Neural progenitor cell (in vitro differentiated cells): ENCODE measurements at regions not wholly inside any gene's neighbourhood (a gene's known extent, or its start where the extent isn't known, plus 50 kb on each side); places are given as distances from the start of the nearest gene placed in this dataset.
"Not testable (repeated sequence)": the region's sequence is repeated elsewhere in the genome, so short reads cannot be mapped to it uniquely, and the experiment has no call there.

Experiments
- DNase-seq: peaks from one replicate; pipeline ENCODE4 v3.0.0-alpha.2; 2016; ENCODE audit warnings: low spot score
- H2AFZ ChIP-seq: fragments of 200-600 bp; sonication (generic); replicated peaks from 2 replicates; pipeline ENCODE4 v1.6.1; 2016; ENCODE audit warnings: antibody characterized with exemption
- H3F3A ChIP-seq: fragments of 200-600 bp; sonication (generic); 2 replicates; pipeline ENCODE4 v1.6.1; 2016; ENCODE audit warnings: antibody characterized with exemption, low read depth
- H3K27ac ChIP-seq: fragments of 200-600 bp; sonication (generic); 2 replicates; pipeline ENCODE4 v1.5.1; 2016; ENCODE audit warnings: mild to moderate bottlenecking
- H3K27me3 ChIP-seq: fragments of 200-600 bp; sonication (generic); 2 replicates; pipeline ENCODE4 v1.6.1; 2016; ENCODE audit warnings: mild to moderate bottlenecking, moderate library complexity
- H3K36me3 ChIP-seq: fragments of 200-600 bp; sonication (generic); 2 replicates; pipeline ENCODE4 v1.5.1; 2016
- H3K4me1 ChIP-seq: fragments of 200-600 bp; sonication (generic); 2 replicates; pipeline ENCODE4 v1.6.1; 2016; ENCODE audit warnings: mixed run types
- H3K4me2 ChIP-seq: fragments of 200-600 bp; sonication (generic); 2 replicates; pipeline ENCODE4 v1.6.1; 2016
- H3K4me3 ChIP-seq: fragments of 200-600 bp; sonication (generic); 2 replicates; pipeline ENCODE4 v1.5.1; 2016
- H3K79me2 ChIP-seq: fragments of 200-600 bp; sonication (generic); 2 replicates; pipeline ENCODE4 v1.6.1; 2016; ENCODE audit warnings: low read depth
- H3K9ac ChIP-seq: fragments of 200-600 bp; sonication (generic); 2 replicates; pipeline ENCODE4 v1.6.1; 2016
- H3K9me3 ChIP-seq: fragments of 200-600 bp; sonication (generic); 2 replicates; pipeline ENCODE4 v1.5.1; 2016; ENCODE audit warnings: low read depth
- H4K20me1 ChIP-seq: fragments of 200-600 bp; sonication (generic); 2 replicates; pipeline ENCODE4 v1.6.1; 2016; ENCODE audit warnings: low read depth
- H3K27ac Mint-ChIP-seq: 3 replicates; pipeline ENCODE4 v1.8.0; 2021; ENCODE audit warnings: mixed read lengths
- H3K27me3 Mint-ChIP-seq: 2 replicates; pipeline ENCODE4 v1.8.0; 2022; ENCODE audit warnings: low read depth, mild to moderate bottlenecking, inconsistent platforms, moderate library complexity, mixed read lengths; ENCODE audit not compliant: insufficient read depth
- H3K36me3 Mint-ChIP-seq: 3 replicates; pipeline ENCODE4 v1.8.0; 2021; ENCODE audit warnings: mixed read lengths
- H3K4me1 Mint-ChIP-seq: 3 replicates; pipeline ENCODE4 v1.8.0; 2021; ENCODE audit warnings: mixed read lengths
- H3K4me3 Mint-ChIP-seq: 3 replicates; pipeline ENCODE4 v1.8.0; 2021; ENCODE audit warnings: mild to moderate bottlenecking, moderate library complexity, mixed read lengths
- H3K9me3 Mint-ChIP-seq: 3 replicates; pipeline ENCODE4 v1.8.0; 2020; ENCODE audit warnings: mixed read lengths
- CTCF ChIP-seq: fragments of 200-600 bp; sonication (generic); IDR thresholded peaks from 2 replicates; pipeline ENCODE4 v1.5.1; 2017; ENCODE audit warnings: antibody characterized with exemption, mild to moderate bottlenecking
- EZH2 ChIP-seq: fragments of 200-600 bp; sonication (generic); IDR thresholded peaks from 2 replicates; pipeline ENCODE4 v1.6.1; 2017; ENCODE audit warnings: antibody characterized with exemption, mild to moderate bottlenecking, moderate library complexity
- EZH2phosphoT487 ChIP-seq: fragments of 200-600 bp; sonication (generic); IDR thresholded peaks from 2 replicates; pipeline ENCODE4 v1.6.1; 2017; ENCODE audit warnings: antibody characterized with exemption

GRCh38 chr13:59439776-59440428 lies 723.8 kb downstream of the DIAPH3 start:
- Histone ChIP-seq H2AFZ (no peak overlapping the region), H3K4me3 (no peak overlapping the region), H3K4me1 (no peaks in the 10 kb centered on the region), H3K27ac (no peak overlapping the region), H3K79me2 (no peaks in the 10 kb centered on the region), H4K20me1 (no peaks in the 10 kb centered on the region), H3K9me3 (no peaks in the 10 kb centered on the region), H3K4me2 (no peak overlapping the region), H3K9ac (no peak overlapping the region), H3F3A (no peaks in the 10 kb centered on the region), H3K36me3 (no peaks in the 10 kb centered on the region), H3K27me3 (no peaks in the 10 kb centered on the region)
- Mint-ChIP-seq H3K36me3 (no peaks in the 10 kb centered on the region), H3K27me3 (peaks cover 4% of the 10 kb centered on the region), H3K27ac (no peak overlapping the region), H3K9me3 (peaks cover 7% of the 10 kb centered on the region), H3K4me1 (peaks cover 6% of the 10 kb centered on the region), H3K4me3 (no peak overlapping the region)
- no peak for DNase-seq
- TF ChIP-seq EZH2phosphoT487 (no peak), CTCF (no peak), EZH2 (no peak)

- H3K9ac ChIP-seq, H3K79me2 ChIP-seq, H3K36me3 Mint-ChIP-seq, H3K36me3 ChIP-seq, H4K20me1 ChIP-seq, H3K27ac Mint-ChIP-seq, DNase-seq, H3K4me3 ChIP-seq, H3K27me3 Mint-ChIP-seq, H3K9me3 ChIP-seq, H2AFZ ChIP-seq, H3K4me1 Mint-ChIP-seq, H3K27me3 ChIP-seq, H3K4me1 ChIP-seq, H3K4me2 ChIP-seq, H3K27ac ChIP-seq, H3K4me3 Mint-ChIP-seq, H3F3A ChIP-seq, H3K9me3 Mint-ChIP-seq: not testable (repeated sequence)
Measured at GRCh38 chr13:59441068-59441467, 722.7 kb downstream of the DIAPH3 start.

GRCh38 chr13:59441596-59442280 lies 722.0 kb downstream of the DIAPH3 start:
- H3K9me3 ChIP-seq, result no peaks in the 10 kb centered on the region
- peaks cover 4% of the 10 kb centered on the region for H3K9me3 Mint-ChIP-seq
- no peaks in the 10 kb centered on the region for H3K27me3 ChIP-seq
- no peak overlapping the region for H3K9ac ChIP-seq
- H3K4me2 ChIP-seq, result no peak overlapping the region
- H3F3A ChIP-seq, result no peaks in the 10 kb centered on the region
- no peak overlapping the region for H3K27ac Mint-ChIP-seq
- no peak for DNase-seq
- H3K4me1 ChIP-seq, result no peaks in the 10 kb centered on the region
- TF ChIP-seq CTCF (no peak), EZH2 (no peak), EZH2phosphoT487 (no peak)
- H3K4me3 Mint-ChIP-seq, result no peak overlapping the region
- H3K27me3 Mint-ChIP-seq, result peaks cover 4% of the 10 kb centered on the region
- H3K36me3 Mint-ChIP-seq, result no peaks in the 10 kb centered on the region
- H3K4me1 Mint-ChIP-seq, result peaks cover 6% of the 10 kb centered on the region
- no peaks in the 10 kb centered on the region for H4K20me1 ChIP-seq
- no peak overlapping the region for H3K4me3 ChIP-seq
- no peaks in the 10 kb centered on the region for H3K36me3 ChIP-seq
- H2AFZ ChIP-seq, result no peak overlapping the region
- H3K79me2 ChIP-seq, result no peaks in the 10 kb centered on the region
- H3K27ac ChIP-seq, result no peak overlapping the region

- peaks cover 6% of the 10 kb centered on the region for H3K4me1 Mint-ChIP-seq
- H3K27me3 Mint-ChIP-seq, result peaks cover 4% of the 10 kb centered on the region
- Histone ChIP-seq H2AFZ (no peak overlapping the region), H3K36me3 (no peaks in the 10 kb centered on the region), H3K4me1 (no peaks in the 10 kb centered on the region), H3K4me2 (no peak overlapping the region), H3K27ac (no peak overlapping the region), H3K9me3 (no peaks in the 10 kb centered on the region), H3K4me3 (no peak overlapping the region), H3K79me2 (no peaks in the 10 kb centered on the region), H3K9ac (no peak overlapping the region), H3F3A (no peaks in the 10 kb centered on the region), H4K20me1 (no peaks in the 10 kb centered on the region), H3K27me3 (no peaks in the 10 kb centered on the region)
- H3K36me3 Mint-ChIP-seq, result no peaks in the 10 kb centered on the region
- TF ChIP-seq CTCF (no peak), EZH2phosphoT487 (no peak), EZH2 (no peak)
- H3K4me3 Mint-ChIP-seq, result no peak overlapping the region
- no peak overlapping the region for H3K27ac Mint-ChIP-seq
- peaks cover 4% of the 10 kb centered on the region for H3K9me3 Mint-ChIP-seq
- DNase-seq, result no peak
Measured at GRCh38 chr13:59442461-59442860, 721.3 kb downstream of the DIAPH3 start.
